Esophagus squamous epithelium (tissue), 4 donors: ENCODE measurements at regions not wholly inside any gene's neighbourhood (a gene's known extent, or its start where the extent isn't known, plus 50 kb on each side); places are given as distances from the start of the nearest gene placed in this dataset.

Experiments
- POLR2A ChIP-seq, 4 donors: fragments of 450-650 bp; IDR thresholded peaks; one replicate each; pipeline ENCODE4 v1.6.1; 2017; ENCODE audit warnings: antibody characterized with exemption in 4 of 4, mild to moderate bottlenecking in 4 of 4, moderate library complexity in 3 of 4
- TF ChIP-seq, protein P1 (sequence below), 6 experiments: fragments of 450-650 bp in 4 of 6; fragments of 200-600 bp in 2 of 6; sonication (generic) in 2 of 6; IDR thresholded peaks; one replicate each; pipeline ENCODE4 v1.5.1; 2016 to 2019; ENCODE audit warnings: antibody characterized with exemption in 6 of 6, mild to moderate bottlenecking in 4 of 6, moderate library complexity in 4 of 6

GRCh38 chr6:22852101-22852500 lies 282.7 kb downstream of the HDGFL1 start:
- TF ChIP-seq, protein P1, sequence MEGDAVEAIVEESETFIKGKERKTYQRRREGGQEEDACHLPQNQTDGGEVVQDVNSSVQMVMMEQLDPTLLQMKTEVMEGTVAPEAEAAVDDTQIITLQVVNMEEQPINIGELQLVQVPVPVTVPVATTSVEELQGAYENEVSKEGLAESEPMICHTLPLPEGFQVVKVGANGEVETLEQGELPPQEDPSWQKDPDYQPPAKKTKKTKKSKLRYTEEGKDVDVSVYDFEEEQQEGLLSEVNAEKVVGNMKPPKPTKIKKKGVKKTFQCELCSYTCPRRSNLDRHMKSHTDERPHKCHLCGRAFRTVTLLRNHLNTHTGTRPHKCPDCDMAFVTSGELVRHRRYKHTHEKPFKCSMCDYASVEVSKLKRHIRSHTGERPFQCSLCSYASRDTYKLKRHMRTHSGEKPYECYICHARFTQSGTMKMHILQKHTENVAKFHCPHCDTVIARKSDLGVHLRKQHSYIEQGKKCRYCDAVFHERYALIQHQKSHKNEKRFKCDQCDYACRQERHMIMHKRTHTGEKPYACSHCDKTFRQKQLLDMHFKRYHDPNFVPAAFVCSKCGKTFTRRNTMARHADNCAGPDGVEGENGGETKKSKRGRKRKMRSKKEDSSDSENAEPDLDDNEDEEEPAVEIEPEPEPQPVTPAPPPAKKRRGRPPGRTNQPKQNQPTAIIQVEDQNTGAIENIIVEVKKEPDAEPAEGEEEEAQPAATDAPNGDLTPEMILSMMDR (IDR thresholded peaks at IDR 0.05) = no peak
- no peak for TF ChIP-seq POLR2A (IDR thresholded peaks at IDR 0.05)
